Right lung (tissue), 2 donors: ENCODE measurements at regions not wholly inside any gene's neighbourhood (a gene's known extent, or its start where the extent isn't known, plus 50 kb on each side); places are given as distances from the start of the nearest gene placed in this dataset.
"Not testable (repeated sequence)": the region's sequence is repeated elsewhere in the genome, so short reads cannot be mapped to it uniquely, and the experiment has no call there.

Experiments used
- DNase-seq, 2 donors: peaks; one replicate each; pipeline ENCODE4 v3.0.0-alpha.2; 2013

DNA sequence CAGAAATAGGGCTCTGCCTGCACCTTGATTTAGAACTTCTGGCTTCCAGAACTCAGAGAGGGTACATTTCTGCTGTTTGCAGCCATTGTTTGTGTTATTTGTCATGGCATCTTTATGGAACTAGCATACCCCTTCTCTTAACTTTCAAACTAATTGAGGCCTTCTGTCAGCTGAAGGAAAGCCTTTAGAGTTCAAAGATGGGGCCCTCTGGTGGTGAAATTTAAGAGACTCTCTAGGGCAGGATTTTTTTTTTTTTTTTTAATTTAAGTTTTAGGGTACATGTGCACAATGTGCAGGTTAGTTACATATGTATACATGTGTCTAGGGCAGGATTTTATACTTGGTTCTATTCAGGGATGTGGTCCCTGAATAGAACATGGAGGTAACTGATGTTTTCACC lies 260.6 kb upstream of the LINC00305 start:
- DNase-seq: no peak

GRCh38 chr18:64407606-64408005 lies 258.7 kb upstream of the LINC00305 start:
- no peak for DNase-seq

DNA sequence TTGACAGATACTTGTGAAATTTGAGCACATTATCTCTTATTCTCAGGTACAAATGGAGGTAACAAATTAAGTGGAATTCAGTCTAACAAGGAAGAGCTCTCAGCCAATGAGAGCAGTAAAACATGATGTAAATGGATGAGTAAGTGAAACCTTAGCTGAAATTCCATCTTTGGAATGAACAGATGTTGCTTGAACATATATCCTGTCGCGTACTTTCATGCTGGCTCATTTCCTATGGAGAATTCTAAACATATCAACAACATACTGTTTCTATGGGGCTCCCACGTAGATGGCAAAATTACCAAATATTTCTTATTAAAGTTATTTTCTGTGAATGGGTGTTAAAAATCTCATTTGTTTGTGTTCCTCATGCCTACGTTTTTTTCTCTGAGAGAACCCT lies 256.3 kb upstream of the LINC00305 start:
- no peak for DNase-seq

GRCh38 chr18:64403784-64404503 lies 255.1 kb upstream of the LINC00305 start:
- no peak for DNase-seq

DNA sequence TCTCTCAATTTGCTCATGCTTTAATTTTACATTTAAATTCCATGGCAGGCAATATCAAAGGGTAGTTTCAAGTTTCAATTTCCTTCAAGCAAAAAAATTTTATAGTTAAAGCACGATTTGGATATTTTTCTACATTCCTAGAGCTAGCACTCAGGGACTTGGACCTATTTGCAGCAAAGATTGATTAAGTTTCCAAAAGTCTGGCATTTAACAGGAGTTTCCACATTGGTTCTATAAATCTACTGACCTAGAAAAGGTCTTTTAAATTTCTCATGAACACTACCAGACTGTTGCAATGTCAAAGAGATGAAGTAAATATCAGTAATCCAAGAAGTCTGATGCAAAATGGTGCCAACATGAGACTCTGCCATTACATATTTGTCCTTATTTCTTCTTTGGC lies 253.7 kb upstream of the LINC00305 start:
- peak in 1 of 2 donors; percentile 40 for DNase-seq

DNA sequence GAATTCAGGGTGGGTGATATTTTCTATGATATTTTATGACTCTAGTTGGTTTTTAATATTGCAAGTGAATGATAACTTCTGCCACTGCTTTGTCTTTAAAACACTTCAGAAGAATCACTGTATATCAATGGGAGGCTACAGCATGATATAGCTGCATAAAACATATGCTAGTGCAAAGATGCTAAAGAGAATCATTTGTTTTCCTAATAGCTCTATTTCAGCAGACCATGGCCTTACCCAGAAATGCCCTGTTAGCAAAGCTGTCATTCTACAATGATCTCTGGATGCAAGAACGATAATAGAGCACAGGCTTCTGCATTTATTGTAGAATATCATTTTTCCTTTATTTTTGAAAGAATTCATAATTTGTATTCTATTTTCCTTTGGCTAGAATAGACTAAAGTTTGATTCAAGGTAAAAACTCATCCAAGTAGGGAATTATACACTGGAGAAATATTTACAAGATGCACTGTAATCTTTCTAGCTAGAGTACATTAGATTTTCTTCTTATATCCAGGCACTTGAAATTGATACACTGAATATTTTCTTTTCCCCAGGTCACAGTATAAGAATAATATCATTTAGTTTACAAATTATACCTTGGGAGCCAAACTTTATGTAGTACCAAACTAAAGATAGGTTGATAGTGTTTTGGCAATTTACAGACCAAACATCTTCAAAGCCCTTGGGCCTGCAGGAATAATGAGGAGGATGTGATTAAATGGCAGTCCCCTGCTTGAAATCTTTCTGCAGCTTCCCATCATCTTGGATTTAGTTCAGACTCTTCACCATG lies 252.6 kb upstream of the LINC00305 start:
- DNase-seq: no peak

DNA sequence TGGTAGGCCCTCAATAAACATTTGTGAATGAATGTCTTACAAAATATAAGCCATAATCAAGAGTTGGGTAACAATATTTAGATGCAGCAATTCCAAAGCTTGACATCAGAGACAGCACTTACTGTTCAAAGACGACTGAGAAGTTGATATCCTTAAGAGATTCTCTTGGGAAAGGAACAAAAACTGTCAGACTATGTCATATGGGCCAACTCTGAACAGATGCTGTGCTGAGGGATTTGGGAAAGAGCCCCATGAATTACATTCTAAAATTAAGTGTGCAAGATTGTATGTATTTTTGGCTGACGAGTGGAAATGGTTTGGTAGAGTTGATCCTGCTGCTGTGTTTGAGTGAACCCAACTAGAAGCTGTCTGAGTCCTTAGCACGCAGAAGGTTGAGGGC lies 250.7 kb upstream of the LINC00305 start:
- peak; percentile 70 to 78 for DNase-seq

DNA sequence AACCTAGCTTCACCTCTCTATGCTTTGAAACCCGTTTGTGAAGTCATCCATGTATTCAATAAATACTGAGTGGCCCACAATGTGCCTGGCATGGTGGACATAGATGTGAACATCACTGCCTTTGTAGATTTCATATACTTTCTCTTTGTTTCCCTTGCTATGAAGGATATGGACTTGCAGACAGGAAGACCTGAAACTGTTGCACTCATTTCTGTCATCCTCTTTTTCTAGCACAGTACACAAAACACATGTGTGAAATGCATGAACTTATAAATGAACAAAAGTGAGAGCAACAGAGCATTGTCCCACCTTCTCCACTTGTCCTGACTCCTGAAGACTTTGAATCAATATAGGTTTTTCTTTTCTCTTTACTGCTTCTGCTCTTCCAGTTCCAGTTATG lies 249.4 kb upstream of the LINC00305 start:
- DNase-seq: no peak

- DNase-seq: peak; percentile 45 to 55
These were observed 243.3 kb upstream of the LINC00305 start for GRCh38 chr18:64392202-64392601.

DNA sequence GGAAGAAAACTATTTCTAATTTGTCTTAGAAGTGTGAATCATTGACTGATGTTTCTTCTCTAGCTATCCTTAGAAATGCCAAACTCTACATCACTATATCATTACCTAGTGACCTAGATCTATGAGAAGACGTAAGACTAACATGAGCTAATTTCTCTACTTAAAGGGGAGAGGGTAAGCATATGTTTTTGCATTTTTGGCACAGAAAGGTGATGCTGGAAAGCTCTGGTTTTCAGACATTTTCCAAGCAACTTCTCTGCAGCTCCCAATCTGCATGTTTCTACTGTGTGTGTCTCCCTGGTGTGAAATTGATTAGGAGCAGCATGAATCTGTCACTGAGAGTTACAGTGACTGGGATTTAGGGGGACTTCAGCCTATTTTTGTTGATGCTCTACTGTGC lies 235.2 kb upstream of the LINC00305 start:
- no peak for DNase-seq

DNA sequence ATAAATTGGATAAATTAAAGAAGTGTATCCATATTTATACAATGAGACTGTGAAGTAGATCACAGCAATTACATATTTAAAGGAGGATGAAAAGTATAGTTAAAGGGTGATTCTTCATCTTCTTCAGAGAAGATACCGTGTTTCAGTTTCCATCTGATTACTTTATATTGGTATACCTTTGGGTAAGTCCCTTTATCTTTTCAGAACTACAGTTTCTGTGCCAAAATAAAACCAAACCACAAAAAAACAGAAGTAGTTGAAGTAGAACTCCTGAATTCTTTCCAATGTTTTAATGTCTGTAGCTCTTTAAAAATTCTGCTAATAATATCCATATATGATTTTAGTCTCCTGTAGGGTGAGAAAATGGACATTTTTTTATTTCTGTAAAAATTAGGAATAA lies 231.2 kb upstream of the LINC00305 start:
- no peak for DNase-seq

- no peak for DNase-seq
These were observed 230.8 kb upstream of the LINC00305 start for GRCh38 chr18:64379662-64380061.

GRCh38 chr18:64377446-64377845 lies 228.6 kb upstream of the LINC00305 start:
- DNase-seq: no peak

- DNase-seq: no peak
These were observed 224.0 kb upstream of the LINC00305 start for GRCh38 chr18:64372850-64373249.

DNA sequence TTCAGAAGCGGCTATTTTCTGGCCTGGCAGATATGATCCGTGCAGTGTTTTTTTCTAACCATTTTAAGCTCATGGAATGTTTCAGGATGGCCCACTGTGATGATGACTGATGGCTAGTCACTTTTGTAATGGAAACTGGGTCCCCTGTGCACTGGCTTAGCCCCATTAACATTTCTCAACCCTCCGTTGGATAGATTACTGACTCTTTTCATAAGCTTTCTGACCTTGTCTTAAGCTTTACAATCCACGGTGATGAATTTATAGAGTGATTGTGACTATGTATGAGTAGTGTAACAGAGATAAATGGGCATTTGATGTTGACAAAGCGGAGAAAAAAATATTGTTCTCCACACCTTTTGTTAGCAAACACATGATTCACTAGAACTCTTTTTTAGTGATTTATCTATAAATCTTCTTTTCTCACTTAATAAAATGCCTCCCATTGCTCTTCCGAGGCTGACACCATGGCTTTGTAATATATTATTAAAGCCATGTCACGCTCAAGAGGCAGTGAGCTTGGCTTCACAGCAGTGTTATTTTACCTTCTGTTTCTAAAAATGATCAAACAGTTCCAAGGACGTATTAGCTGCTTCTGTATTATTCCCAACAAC lies 221.0 kb upstream of the LINC00305 start:
- DNase-seq: not testable (repeated sequence)

GRCh38 chr18:64365106-64365505 lies 216.2 kb upstream of the LINC00305 start:
- no peak for DNase-seq

DNA sequence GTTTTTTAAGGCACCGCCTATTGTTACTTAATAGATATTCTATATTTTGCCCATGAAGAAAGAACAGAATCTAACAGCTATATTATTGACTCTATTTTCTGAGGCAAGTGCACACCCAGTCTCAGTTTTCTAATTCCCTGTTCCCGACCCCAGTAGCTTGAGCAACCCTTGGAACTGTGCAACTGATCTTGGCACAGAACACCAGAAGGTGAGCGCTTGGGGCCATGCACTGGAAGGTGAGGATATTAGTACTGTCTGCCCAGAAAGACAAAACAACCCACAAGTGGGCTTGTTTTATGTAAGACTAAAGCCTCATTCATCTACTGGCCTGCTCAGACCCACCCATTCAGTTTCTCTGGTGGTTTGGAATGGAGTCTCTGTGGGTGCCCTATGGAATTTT lies 188.8 kb upstream of the LINC00305 start:
- no peak for DNase-seq

- no peak for DNase-seq
These were observed 188.1 kb upstream of the LINC00305 start for GRCh38 chr18:64337018-64337417.

GRCh38 chr18:64334748-64335147 lies 185.9 kb upstream of the LINC00305 start:
- DNase-seq: no peak

DNA sequence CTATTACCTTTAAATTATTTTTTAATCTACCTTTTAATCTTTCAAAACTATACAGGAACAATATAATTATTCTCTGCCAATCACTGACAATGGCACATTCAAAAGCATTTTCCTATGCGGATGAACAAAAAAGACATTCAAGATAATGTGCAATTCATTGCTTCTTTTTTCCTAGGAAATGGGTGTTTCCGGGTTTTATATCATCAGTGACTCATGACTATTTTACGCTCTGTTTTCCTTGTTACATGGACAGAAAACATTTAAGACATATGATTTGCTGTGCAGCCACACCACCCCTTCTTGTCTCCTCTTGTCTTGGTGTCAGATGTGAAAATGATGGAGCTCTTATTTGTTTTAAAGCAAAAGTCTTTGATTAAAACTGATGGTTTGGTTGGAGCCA lies 184.7 kb upstream of the LINC00305 start:
- no peak for DNase-seq

DNA sequence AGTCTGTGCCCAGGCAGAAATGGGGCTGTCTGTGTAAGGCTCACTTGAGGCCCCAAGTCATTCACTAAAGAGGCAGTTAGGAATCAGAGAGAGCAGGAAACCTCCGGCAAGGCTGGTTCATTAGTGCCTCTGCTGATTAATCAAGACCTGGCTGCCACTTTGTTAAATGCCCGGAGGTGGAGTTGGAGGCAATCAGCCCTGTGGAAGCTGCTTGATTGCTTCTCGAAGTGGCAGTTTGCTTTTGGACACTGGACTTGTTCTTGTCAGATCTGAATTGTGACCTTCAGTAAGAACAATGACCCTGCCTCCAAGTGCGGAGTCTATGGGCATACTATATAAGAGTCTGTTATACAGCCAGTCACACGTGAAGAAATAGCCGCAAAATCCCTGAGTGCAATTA lies 183.9 kb upstream of the LINC00305 start:
- no peak for DNase-seq

GRCh38 chr18:64331419-64331818 lies 182.5 kb upstream of the LINC00305 start:
- no peak for DNase-seq

DNA sequence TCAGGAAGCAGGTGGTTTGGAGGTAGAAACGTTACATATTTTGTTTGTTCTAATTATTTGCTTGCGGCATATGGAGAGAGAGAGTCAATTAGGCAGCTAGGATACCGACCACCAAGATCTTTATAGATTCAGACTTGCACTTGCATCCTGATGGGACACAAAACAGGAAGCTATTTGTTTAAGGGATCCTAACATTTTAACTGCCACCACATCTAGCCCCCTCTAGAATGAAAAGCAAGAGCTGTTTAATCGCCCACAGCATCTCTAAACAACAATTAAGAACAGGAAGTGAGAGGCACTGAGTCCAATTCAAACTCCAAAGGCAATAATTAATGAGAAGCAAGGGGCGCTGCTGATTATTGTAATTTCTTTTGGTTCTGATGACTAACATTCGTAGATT lies 182.0 kb upstream of the LINC00305 start:
- DNase-seq: no peak
